ENCODE measurements at regions not wholly inside any gene's neighbourhood (a gene's known extent, or its start where the extent isn't known, plus 50 kb on each side); places are given as distances from the start of the nearest gene placed in this dataset.

DNA sequence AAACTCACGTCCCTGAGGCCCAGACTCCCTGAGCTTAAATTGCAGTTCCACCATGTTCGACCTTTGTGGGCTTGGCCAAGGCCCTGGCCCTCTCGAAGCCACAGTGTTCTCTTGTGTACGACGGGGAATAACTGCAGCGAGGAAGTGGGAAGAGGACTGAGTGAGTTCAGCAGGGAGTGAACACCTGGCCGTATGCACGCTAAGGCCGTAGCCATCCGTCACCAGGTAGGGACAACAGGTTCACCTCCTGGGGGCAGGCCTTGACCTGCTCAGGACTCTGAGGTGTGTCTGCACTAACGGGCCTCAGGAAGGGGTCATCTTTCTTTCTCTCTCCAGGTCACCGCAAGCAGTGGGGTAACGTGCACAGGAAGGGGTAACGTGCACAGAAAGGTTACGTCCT is 67.2 kb upstream of the CTBP2 start:
- TF ChIP-seq, protein P1, sequence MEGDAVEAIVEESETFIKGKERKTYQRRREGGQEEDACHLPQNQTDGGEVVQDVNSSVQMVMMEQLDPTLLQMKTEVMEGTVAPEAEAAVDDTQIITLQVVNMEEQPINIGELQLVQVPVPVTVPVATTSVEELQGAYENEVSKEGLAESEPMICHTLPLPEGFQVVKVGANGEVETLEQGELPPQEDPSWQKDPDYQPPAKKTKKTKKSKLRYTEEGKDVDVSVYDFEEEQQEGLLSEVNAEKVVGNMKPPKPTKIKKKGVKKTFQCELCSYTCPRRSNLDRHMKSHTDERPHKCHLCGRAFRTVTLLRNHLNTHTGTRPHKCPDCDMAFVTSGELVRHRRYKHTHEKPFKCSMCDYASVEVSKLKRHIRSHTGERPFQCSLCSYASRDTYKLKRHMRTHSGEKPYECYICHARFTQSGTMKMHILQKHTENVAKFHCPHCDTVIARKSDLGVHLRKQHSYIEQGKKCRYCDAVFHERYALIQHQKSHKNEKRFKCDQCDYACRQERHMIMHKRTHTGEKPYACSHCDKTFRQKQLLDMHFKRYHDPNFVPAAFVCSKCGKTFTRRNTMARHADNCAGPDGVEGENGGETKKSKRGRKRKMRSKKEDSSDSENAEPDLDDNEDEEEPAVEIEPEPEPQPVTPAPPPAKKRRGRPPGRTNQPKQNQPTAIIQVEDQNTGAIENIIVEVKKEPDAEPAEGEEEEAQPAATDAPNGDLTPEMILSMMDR (IDR thresholded peaks at IDR 0.05), result no peak
- Histone ChIP-seq H3K36me3 (no peaks in the 10 kb centered on the region), H3K27me3 (peaks cover 0 to 3% (median 0%) of the 10 kb centered on the region in 7 donors), H3K9me3 (no peaks in the 10 kb centered on the region), H3K4me1 (no peaks in the 10 kb centered on the region), H3K27ac (no peak overlapping the region), H3K4me3 (no peak overlapping the region)
- WGBS, 2 donors, result 90 to 94% methylated on average over 15 of the region's 15 CpGs
- no peak for ATAC-seq
- intact Hi-C loops (cut with DNase I), result no loop called here
- DNase-seq, result no peak

DNA sequence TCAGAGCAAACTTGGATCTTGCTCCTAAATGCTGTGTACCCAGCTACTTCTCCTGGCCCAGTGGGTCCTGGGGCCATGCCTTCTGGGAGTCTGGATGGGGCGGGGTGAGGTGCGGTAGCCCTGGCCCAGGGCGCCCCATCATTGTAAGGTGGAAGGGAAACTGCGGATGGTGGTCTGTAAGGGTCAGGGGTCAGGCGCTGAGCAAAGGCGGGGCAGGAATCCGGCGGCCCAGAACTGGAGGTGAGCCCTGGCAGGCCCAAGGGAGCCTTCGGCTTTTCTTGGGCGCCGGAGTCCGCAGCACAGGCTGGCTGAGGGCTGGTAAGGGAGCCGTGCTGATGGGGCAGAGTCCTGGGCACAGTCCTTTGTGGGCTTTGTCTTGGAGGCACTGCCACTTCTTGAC is 66.5 kb upstream of the CTBP2 start:
- Histone ChIP-seq H3K27ac (no peak overlapping the region), H3K36me3 (no peaks in the 10 kb centered on the region), H3K27me3 (peaks cover 0 to 8% (median 0%) of the 10 kb centered on the region in 7 donors), H3K4me1 (no peaks in the 10 kb centered on the region), H3K9me3 (no peaks in the 10 kb centered on the region), H3K4me3 (no peak overlapping the region)
- no peak for DNase-seq
- ATAC-seq, result no peak
- WGBS, 2 donors, result 97 to 98% methylated on average over 13 of the region's 13 CpGs
- intact Hi-C loops (cut with DNase I), result no loop called here
- TF ChIP-seq, protein P1 (IDR thresholded peaks at IDR 0.05), result no peak

DNA sequence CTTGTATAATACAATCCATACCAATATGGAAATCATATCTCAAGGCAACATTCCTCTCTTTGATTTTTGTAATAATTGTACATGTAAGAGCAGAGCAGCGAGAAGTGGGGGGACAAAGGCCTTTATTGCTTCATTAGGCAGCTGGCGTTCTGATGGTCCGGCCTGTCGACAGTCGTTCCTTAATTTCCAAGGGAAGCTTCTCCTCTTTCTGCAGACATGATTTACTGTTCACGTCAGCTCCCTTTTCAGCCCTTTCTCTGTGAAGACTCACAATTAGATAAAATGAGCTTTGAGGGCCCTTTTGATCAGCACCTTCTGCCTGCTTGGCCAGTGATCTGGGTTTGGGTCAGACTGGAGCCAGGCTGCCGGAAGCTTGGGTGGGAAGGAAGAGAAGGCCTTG is 65.6 kb upstream of the CTBP2 start:
- TF ChIP-seq, protein P1 (IDR thresholded peaks at IDR 0.05), result no peak
- Histone ChIP-seq H3K4me1 (no peaks in the 10 kb centered on the region), H3K27me3 (peaks cover 0 to 12% (median 0%) of the 10 kb centered on the region in 7 donors), H3K4me3 (no peak overlapping the region), H3K9me3 (no peaks in the 10 kb centered on the region), H3K27ac (no peak overlapping the region), H3K36me3 (no peaks in the 10 kb centered on the region)
- intact Hi-C loops (cut with DNase I), result no loop called here
- no peak for ATAC-seq
- DNase-seq, result no peak
- whole genome bisulfite sequencing, 2 donors, result 91 to 94% methylated on average over 7 of the region's 7 CpGs

DNA sequence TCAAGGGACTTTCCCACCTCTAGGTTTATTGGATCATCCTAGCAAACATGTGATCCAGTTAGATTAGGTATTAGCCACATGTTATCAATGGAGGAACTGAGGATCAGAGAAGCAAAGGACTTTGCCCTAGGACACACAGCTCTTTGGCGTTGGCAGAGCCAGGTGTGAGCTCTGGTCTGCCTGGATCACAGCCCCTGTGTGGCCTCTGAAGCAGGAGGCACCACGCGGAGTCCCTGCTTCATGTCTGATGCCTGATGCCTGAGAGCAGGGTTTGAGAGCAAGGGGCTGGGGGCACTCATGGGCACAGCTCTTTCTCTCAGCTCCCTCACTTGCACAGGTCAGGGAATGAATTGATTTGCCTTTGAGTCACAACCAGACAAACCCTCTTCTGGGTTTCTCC is 64.7 kb upstream of the CTBP2 start:
- intact Hi-C loops (cut with DNase I), result no loop called here
- no peaks in the 10 kb centered on the region for H3K36me3 ChIP-seq
- no peaks in the 10 kb centered on the region for H3K4me1 ChIP-seq
- peaks cover 0 to 15% (median 0%) of the 10 kb centered on the region in 7 donors for H3K27me3 ChIP-seq
- DNase-seq (no peak), ATAC-seq (no peak)
- H3K4me3 ChIP-seq, result no peak overlapping the region
- WGBS, 2 donors, result 89% methylated on average over 3 of the region's 3 CpGs
- H3K27ac ChIP-seq, result no peak overlapping the region
- H3K9me3 ChIP-seq, result no peaks in the 10 kb centered on the region
- TF ChIP-seq, protein P1 (IDR thresholded peaks at IDR 0.05), result no peak
